ENCODE measurements at regions not wholly inside any gene's neighbourhood (a gene's known extent, or its start where the extent isn't known, plus 50 kb on each side); places are given as distances from the start of the nearest gene placed in this dataset.

DNA sequence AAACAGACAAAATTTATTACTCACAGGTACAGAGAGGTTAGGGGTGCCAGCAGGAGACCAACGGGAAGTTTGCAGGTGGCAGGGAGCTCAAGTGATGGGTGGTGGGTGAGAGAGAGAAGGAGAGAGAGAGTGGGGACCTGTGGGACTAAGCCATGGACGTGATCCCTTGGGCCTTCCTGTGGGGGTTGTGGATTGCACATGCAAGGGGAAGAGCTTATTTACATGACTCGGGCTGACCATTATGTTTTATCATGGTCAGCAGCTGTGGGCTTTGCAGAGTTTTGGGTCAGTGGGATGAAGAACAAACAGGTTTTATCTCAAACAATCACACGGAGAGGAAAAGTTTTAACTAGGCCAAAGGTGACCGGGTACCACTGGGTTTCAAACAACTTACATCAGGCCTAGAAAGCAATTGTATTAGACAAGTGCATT, 156.2 kb upstream of the EXOC2 start:
- no peak for DNase-seq
- intact Hi-C loops (cut with micrococcal nuclease; ENCODE audit: unreplicated experiment): no loop called here
- ChIA-PET POLR2A (no interaction called here), CTCF (no interaction called here)
- no peaks in the 10 kb centered on the region for H3K27me3 ChIP-seq (replicated peaks; ENCODE audit: control insufficient read depth, insufficient read depth, low read length)
- no peaks in the 10 kb centered on the region for H3K36me3 Mint-ChIP-seq (ENCODE audit: insufficient read depth, unreplicated experiment)
- peaks cover 2% of the 10 kb centered on the region for H3K27me3 Mint-ChIP-seq (ENCODE audit: insufficient read depth, unreplicated experiment)
- no peak overlapping the region for H3K4me3 Mint-ChIP-seq (ENCODE audit: unreplicated experiment)
- BruUV-seq (replicated peaks): no TSS peak
- no peak overlapping the region for H3K4me3 ChIP-seq (ENCODE audit: low read depth, low read length)
- no peaks in the 10 kb centered on the region for H3K36me3 ChIP-seq (ENCODE audit: control insufficient read depth, insufficient read depth, low read length)
- H3K9me3 ChIP-seq: no peaks in the 10 kb centered on the region
- H3K27ac Mint-ChIP-seq (ENCODE audit: unreplicated experiment): no peak overlapping the region
- TF ChIP-seq, protein P1, sequence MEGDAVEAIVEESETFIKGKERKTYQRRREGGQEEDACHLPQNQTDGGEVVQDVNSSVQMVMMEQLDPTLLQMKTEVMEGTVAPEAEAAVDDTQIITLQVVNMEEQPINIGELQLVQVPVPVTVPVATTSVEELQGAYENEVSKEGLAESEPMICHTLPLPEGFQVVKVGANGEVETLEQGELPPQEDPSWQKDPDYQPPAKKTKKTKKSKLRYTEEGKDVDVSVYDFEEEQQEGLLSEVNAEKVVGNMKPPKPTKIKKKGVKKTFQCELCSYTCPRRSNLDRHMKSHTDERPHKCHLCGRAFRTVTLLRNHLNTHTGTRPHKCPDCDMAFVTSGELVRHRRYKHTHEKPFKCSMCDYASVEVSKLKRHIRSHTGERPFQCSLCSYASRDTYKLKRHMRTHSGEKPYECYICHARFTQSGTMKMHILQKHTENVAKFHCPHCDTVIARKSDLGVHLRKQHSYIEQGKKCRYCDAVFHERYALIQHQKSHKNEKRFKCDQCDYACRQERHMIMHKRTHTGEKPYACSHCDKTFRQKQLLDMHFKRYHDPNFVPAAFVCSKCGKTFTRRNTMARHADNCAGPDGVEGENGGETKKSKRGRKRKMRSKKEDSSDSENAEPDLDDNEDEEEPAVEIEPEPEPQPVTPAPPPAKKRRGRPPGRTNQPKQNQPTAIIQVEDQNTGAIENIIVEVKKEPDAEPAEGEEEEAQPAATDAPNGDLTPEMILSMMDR (IDR thresholded peaks at IDR 0.05; ENCODE audit: insufficient read depth in 1 of 2, low read depth in 1 of 2, low read length in 1 of 2, severe bottlenecking in 1 of 2, unreplicated experiment in 1 of 2): no peak
- H3K4me1 Mint-ChIP-seq (ENCODE audit: low read depth, unreplicated experiment): no peaks in the 10 kb centered on the region
- H3K9me3 Mint-ChIP-seq (ENCODE audit: unreplicated experiment): no peaks in the 10 kb centered on the region
- no peaks in the 10 kb centered on the region for H3K4me1 ChIP-seq

DNA sequence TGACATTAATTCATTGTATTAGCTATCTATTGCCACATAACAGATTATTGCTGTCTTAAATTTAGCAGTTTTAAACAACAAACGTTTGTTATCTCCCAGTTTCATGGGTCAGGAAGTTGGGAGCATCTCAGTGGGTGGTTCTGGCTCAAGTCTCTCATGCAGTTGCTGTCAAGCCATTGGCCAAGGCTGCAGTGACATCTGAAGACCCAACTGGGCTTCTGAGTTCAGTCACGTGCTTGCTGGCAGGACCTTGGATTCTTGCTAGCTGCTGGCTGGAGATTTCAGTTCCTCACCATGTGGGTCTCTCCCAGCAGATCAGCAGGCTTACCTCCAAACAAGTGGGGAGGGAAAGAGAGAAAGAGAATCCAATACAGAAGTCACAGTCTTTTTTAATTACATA, 152.6 kb upstream of the EXOC2 start:
- no peaks in the 10 kb centered on the region for H3K27me3 ChIP-seq (replicated peaks; ENCODE audit: control insufficient read depth, insufficient read depth, low read length)
- ChIA-PET CTCF (no interaction called here), POLR2A (no interaction called here)
- no peak overlapping the region for H3K27ac Mint-ChIP-seq (ENCODE audit: unreplicated experiment)
- TF ChIP-seq, protein P1 (IDR thresholded peaks at IDR 0.05; ENCODE audit: insufficient read depth in 1 of 2, low read depth in 1 of 2, low read length in 1 of 2, severe bottlenecking in 1 of 2, unreplicated experiment in 1 of 2): no peak
- H3K4me3 Mint-ChIP-seq (ENCODE audit: unreplicated experiment): no peak overlapping the region
- BruUV-seq (replicated peaks): no TSS peak
- H3K9me3 Mint-ChIP-seq (ENCODE audit: unreplicated experiment): no peaks in the 10 kb centered on the region
- H3K4me1 ChIP-seq: no peaks in the 10 kb centered on the region
- H3K9me3 ChIP-seq: no peaks in the 10 kb centered on the region
- H3K36me3 Mint-ChIP-seq (ENCODE audit: insufficient read depth, unreplicated experiment): no peaks in the 10 kb centered on the region
- H3K4me1 Mint-ChIP-seq (ENCODE audit: low read depth, unreplicated experiment): no peaks in the 10 kb centered on the region
- H3K36me3 ChIP-seq (ENCODE audit: control insufficient read depth, insufficient read depth, low read length): no peaks in the 10 kb centered on the region
- peaks cover 2% of the 10 kb centered on the region for H3K27me3 Mint-ChIP-seq (ENCODE audit: insufficient read depth, unreplicated experiment)
- intact Hi-C loops (cut with micrococcal nuclease; ENCODE audit: unreplicated experiment): no loop called here
- H3K4me3 ChIP-seq (ENCODE audit: low read depth, low read length): no peak overlapping the region
- DNase-seq: no peak

DNA sequence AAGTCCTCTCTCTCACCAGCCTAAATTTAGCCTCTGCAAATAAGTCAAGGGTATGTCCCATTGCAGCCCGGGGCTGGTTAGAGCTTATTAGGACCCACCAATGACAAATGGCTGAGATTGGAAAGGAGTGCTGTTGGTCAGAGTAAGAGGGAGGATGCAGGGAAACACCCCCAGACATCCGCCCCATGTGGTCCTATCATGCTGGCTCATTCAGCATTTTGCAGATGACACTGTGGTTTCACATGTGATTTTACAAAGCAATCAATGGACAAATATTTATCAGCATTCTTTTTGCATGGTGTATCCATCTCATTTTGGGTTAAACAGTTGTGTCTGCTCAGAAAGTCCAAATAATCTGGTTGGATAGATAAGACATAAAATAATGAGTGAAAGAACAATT, 152.2 kb upstream of the EXOC2 start:
- Mint-ChIP-seq H3K9me3 (ENCODE audit: unreplicated experiment) (no peaks in the 10 kb centered on the region), H3K36me3 (ENCODE audit: insufficient read depth, unreplicated experiment) (no peaks in the 10 kb centered on the region), H3K4me3 (ENCODE audit: unreplicated experiment) (no peak overlapping the region), H3K27ac (ENCODE audit: unreplicated experiment) (no peak overlapping the region), H3K4me1 (ENCODE audit: low read depth, unreplicated experiment) (no peaks in the 10 kb centered on the region), H3K27me3 (ENCODE audit: insufficient read depth, unreplicated experiment) (peaks cover 2% of the 10 kb centered on the region)
- CTCF ChIA-PET: no interaction called here
- DNase-seq: no peak
- H3K9me3 ChIP-seq: no peaks in the 10 kb centered on the region
- no peaks in the 10 kb centered on the region for H3K27me3 ChIP-seq (replicated peaks; ENCODE audit: control insufficient read depth, insufficient read depth, low read length)
- TF ChIP-seq, protein P1 (IDR thresholded peaks at IDR 0.05; ENCODE audit: insufficient read depth in 1 of 2, low read depth in 1 of 2, low read length in 1 of 2, severe bottlenecking in 1 of 2, unreplicated experiment in 1 of 2): no peak
- intact Hi-C loops (cut with micrococcal nuclease; ENCODE audit: unreplicated experiment): no loop called here
- POLR2A ChIA-PET: no interaction called here
- no peaks in the 10 kb centered on the region for H3K4me1 ChIP-seq
- H3K4me3 ChIP-seq (ENCODE audit: low read depth, low read length): no peak overlapping the region
- H3K36me3 ChIP-seq (ENCODE audit: control insufficient read depth, insufficient read depth, low read length): no peaks in the 10 kb centered on the region
- BruUV-seq (replicated peaks): no TSS peak
